Ascending aorta (tissue), 2 donors: ENCODE measurements at regions not wholly inside any gene's neighbourhood (a gene's known extent, or its start where the extent isn't known, plus 50 kb on each side); places are given as distances from the start of the nearest gene placed in this dataset.
"Not testable (repeated sequence)": the region's sequence is repeated elsewhere in the genome, so short reads cannot be mapped to it uniquely, and the experiment has no call there.

Experiments
- DNase-seq, 2 donors: peaks; one replicate each; pipeline ENCODE4 v3.0.0-alpha.2; 2019; ENCODE audit warnings: low spot score in 2 of 2
- H3K27ac ChIP-seq, 2 donors: fragments of 200-600 bp; sonication (generic); one replicate each; pipeline ENCODE4 v1.5.1; 2016 to 2017; ENCODE audit warnings: mild to moderate bottlenecking in 1 of 2
- H3K27me3 ChIP-seq: fragments of 200-600 bp; sonication (generic); one replicate; pipeline ENCODE4 v1.5.1; 2017
- H3K36me3 ChIP-seq, 2 donors: fragments of 200-600 bp; sonication (generic); one replicate each; pipeline ENCODE4 v1.5.1; 2016
- H3K4me1 ChIP-seq, 2 donors: fragments of 200-600 bp; sonication (generic); one replicate each; pipeline ENCODE4 v1.5.1; 2016 to 2017; ENCODE audit warnings: mild to moderate bottlenecking in 1 of 2
- H3K4me3 ChIP-seq, 2 donors: fragments of 200-600 bp; sonication (generic); one replicate each; pipeline ENCODE4 v1.5.1; 2016 to 2017; ENCODE audit warnings: mild to moderate bottlenecking in 1 of 2
- H3K9me3 ChIP-seq, 2 donors: fragments of 200-600 bp; sonication (generic); one replicate each; pipeline ENCODE4 v1.5.1; 2016
- CTCF ChIP-seq, 3 experiments: fragments of 200-600 bp in 2 of 3; fragments of 450-650 bp in 1 of 3; sonication (generic) in 2 of 3; IDR thresholded peaks; one replicate each; pipeline ENCODE4 v1.5.1; 2016 to 2019; ENCODE audit warnings: antibody characterized with exemption in 3 of 3, mild to moderate bottlenecking in 1 of 3, moderate library complexity in 1 of 3
- intact Hi-C: fragments of 100-400 bp; cut with DNase I; formaldehyde crosslinking; loops from one replicate; pipeline ENCODE4 v1.15.1; 2023

DNA sequence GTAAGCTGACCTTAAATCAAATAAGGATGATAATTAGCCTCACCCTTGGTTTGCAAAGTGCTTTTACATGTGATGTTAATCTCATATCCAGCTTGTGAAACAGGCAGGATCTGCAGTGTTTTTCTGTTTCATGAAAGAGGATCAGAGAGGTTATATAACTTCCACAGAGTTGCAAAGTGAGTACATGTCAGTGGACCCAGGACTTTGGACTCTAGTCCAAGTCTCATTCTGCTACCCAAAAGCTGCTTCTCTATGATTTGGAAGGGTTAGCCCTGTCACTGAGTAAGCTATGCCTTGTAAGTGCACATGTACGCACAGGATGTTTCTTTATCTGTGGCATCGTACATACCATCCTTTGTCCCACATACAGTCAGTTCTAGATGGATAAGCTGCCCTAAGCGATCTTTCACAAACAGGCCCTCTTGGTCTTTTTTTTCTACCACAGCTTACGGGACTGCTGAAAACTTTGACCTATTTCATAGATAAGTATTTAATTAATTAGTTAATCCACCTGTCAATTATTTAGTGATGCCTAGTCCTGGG, 322.9 kb downstream of the TMEM38B start:
- Histone ChIP-seq H3K36me3 (no peaks in the 10 kb centered on the region), H3K9me3 (no peaks in the 10 kb centered on the region), H3K27ac (no peak overlapping the region), H3K4me3 (no peak overlapping the region), H3K27me3 (no peaks in the 10 kb centered on the region), H3K4me1 (no peaks in the 10 kb centered on the region)
- intact Hi-C loops: no loop called here
- DNase-seq: no peak
- no peak for TF ChIP-seq CTCF (IDR thresholded peaks at IDR 0.05)

- H3K27ac ChIP-seq: no peak overlapping the region
- no peak for DNase-seq
- no peaks in the 10 kb centered on the region for H3K27me3 ChIP-seq
- no peaks in the 10 kb centered on the region for H3K9me3 ChIP-seq
- no peaks in the 10 kb centered on the region for H3K4me1 ChIP-seq
- H3K36me3 ChIP-seq: no peaks in the 10 kb centered on the region
- no peak for TF ChIP-seq CTCF (IDR thresholded peaks at IDR 0.05)
- intact Hi-C loops: no loop called here
- H3K4me3 ChIP-seq: no peak overlapping the region
Observed at GRCh38 chr9:106019039-106019680, 324.8 kb downstream of the TMEM38B start.

DNA sequence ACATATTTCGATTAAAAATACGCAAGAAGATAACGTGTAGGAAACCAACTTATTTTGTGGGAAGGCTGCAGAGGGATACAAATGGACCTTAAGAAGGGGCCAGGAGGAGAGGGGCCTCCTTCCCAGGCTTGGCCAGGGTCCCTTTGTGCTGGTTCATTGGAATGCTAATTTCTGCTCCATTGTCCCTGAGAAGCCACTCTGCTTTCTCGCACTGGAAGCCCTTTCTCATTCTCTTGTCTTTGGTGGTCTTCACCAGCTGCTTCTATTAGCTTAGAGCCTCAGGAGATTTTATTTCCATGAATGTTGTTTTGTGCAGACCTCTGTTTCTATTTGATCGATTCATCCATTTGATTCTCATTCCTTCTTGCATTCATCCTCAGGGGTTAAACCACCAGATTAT, 325.4 kb downstream of the TMEM38B start:
- no peaks in the 10 kb centered on the region for H3K36me3 ChIP-seq
- TF ChIP-seq CTCF (IDR thresholded peaks at IDR 0.05): no peak
- no peaks in the 10 kb centered on the region for H3K9me3 ChIP-seq
- intact Hi-C loops: no loop called here
- H3K4me3 ChIP-seq: no peak overlapping the region
- DNase-seq: no peak
- no peaks in the 10 kb centered on the region for H3K27me3 ChIP-seq
- H3K27ac ChIP-seq: no peak overlapping the region
- no peaks in the 10 kb centered on the region for H3K4me1 ChIP-seq

DNA sequence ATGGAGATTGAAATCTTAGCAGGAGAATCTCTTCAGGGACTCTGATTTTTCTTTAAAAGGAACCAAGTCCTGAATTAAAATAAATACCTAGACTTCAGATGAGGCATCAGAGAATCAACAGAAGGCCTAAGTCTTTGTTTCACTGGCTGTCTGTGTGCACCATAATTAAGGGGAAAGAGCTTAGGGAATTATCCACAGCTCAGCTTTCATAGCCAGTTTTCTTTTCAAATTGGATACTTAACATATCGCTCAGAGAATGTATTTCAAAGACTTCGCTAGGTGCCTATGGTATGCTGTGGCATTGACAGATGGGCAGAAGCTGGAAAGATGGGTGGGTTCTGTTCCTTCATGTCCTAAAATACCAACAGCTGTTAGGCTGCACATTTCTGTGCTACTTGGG, 325.8 kb downstream of the TMEM38B start:
- TF ChIP-seq CTCF (IDR thresholded peaks at IDR 0.05): no peak
- intact Hi-C loops: no loop called here
- Histone ChIP-seq H3K36me3 (no peaks in the 10 kb centered on the region), H3K9me3 (no peaks in the 10 kb centered on the region), H3K27ac (no peak overlapping the region), H3K4me3 (no peak overlapping the region), H3K27me3 (no peaks in the 10 kb centered on the region), H3K4me1 (no peaks in the 10 kb centered on the region)
- DNase-seq: no peak

GRCh38 chr9:106023455-106023854, 329.1 kb downstream of the TMEM38B start:
- Histone ChIP-seq H3K27ac (no peak overlapping the region), H3K36me3 (no peaks in the 10 kb centered on the region), H3K4me1 (no peaks in the 10 kb centered on the region), H3K27me3 (no peaks in the 10 kb centered on the region), H3K9me3 (no peaks in the 10 kb centered on the region), H3K4me3 (no peak overlapping the region)
- no peak for DNase-seq
- intact Hi-C loops: no loop called here
- TF ChIP-seq CTCF (IDR thresholded peaks at IDR 0.05): no peak

GRCh38 chr9:106025453-106025852, 331.1 kb downstream of the TMEM38B start:
- Histone ChIP-seq H3K4me1 (no peaks in the 10 kb centered on the region), H3K36me3 (no peaks in the 10 kb centered on the region), H3K27me3 (no peaks in the 10 kb centered on the region), H3K9me3 (no peaks in the 10 kb centered on the region), H3K27ac (no peak overlapping the region), H3K4me3 (no peak overlapping the region)
- no peak for DNase-seq
- TF ChIP-seq CTCF (IDR thresholded peaks at IDR 0.05): no peak
- intact Hi-C loops: no loop called here

- H3K4me1 ChIP-seq, H3K4me3 ChIP-seq, intact Hi-C loops, H3K27ac ChIP-seq, DNase-seq, H3K9me3 ChIP-seq, H3K27me3 ChIP-seq, H3K36me3 ChIP-seq: not testable (repeated sequence)
Observed at GRCh38 chr9:106030146-106030545, 335.8 kb downstream of the TMEM38B start.
